Gastrocnemius medialis (tissue), 4 donors: ENCODE measurements at regions not wholly inside any gene's neighbourhood (a gene's known extent, or its start where the extent isn't known, plus 50 kb on each side); places are given as distances from the start of the nearest gene placed in this dataset.

Experiments
- POLR2A ChIP-seq, 2 donors: fragments of 450-650 bp; IDR thresholded peaks; one replicate each; pipeline ENCODE4 v1.6.1; 2017; ENCODE audit warnings: antibody characterized with exemption in 2 of 2, mild to moderate bottlenecking in 2 of 2, moderate library complexity in 2 of 2
- TF ChIP-seq, protein P1 (sequence below), 5 experiments: fragments of 450-650 bp in 3 of 5; fragments of 200-600 bp in 2 of 5; sonication (generic) in 2 of 5; IDR thresholded peaks in 4 of 5; conservative IDR thresholded peaks in 1 of 5; 1 replicate in 4 of 5; 2 replicates in 1 of 5; pipeline ENCODE4 v1.5.1; 2016 to 2019; ENCODE audit warnings: antibody characterized with exemption in 5 of 5, mild to moderate bottlenecking in 3 of 5, moderate library complexity in 3 of 5

DNA sequence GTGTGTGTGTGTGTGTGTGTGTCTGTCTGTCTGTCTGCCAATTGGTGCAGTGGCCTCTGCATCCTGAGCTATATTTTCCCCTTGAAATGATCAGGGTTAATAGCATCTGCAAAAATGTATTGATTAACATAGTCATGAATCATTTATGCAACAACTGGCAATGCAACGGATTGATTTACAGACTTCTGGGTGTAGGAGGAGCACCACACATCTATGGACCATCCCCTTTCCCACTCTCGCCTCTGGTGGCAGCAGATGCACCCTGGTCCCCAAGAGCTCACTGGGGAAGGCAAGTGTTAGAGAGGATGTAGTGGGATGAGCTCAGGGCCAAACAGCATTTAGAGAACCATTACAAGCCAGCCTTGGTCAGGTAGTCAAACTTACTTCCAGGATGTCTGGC lies 272.7 kb upstream of the C2CD4B start:
- TF ChIP-seq, protein P1, sequence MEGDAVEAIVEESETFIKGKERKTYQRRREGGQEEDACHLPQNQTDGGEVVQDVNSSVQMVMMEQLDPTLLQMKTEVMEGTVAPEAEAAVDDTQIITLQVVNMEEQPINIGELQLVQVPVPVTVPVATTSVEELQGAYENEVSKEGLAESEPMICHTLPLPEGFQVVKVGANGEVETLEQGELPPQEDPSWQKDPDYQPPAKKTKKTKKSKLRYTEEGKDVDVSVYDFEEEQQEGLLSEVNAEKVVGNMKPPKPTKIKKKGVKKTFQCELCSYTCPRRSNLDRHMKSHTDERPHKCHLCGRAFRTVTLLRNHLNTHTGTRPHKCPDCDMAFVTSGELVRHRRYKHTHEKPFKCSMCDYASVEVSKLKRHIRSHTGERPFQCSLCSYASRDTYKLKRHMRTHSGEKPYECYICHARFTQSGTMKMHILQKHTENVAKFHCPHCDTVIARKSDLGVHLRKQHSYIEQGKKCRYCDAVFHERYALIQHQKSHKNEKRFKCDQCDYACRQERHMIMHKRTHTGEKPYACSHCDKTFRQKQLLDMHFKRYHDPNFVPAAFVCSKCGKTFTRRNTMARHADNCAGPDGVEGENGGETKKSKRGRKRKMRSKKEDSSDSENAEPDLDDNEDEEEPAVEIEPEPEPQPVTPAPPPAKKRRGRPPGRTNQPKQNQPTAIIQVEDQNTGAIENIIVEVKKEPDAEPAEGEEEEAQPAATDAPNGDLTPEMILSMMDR (IDR thresholded peaks at IDR 0.05 in 4 of 5, conservative IDR thresholded peaks at IDR 0.05 in 1 of 5), result no peak
- TF ChIP-seq POLR2A (IDR thresholded peaks at IDR 0.05), result no peak
